Activated CD4-positive, alpha-beta T cell treated with anti-CD3 and anti-CD28 coated beads, Interleukin-2, amount 50 U/mL, for 4 hours (primary cell): ENCODE measurements at regions not wholly inside any gene's neighbourhood (a gene's known extent, or its start where the extent isn't known, plus 50 kb on each side); places are given as distances from the start of the nearest gene placed in this dataset.

ENCODE experiments used
- DNase-seq, 2 experiments: peaks; one replicate each; pipeline ENCODE4 v3.0.0-alpha.2; 2020

DNA sequence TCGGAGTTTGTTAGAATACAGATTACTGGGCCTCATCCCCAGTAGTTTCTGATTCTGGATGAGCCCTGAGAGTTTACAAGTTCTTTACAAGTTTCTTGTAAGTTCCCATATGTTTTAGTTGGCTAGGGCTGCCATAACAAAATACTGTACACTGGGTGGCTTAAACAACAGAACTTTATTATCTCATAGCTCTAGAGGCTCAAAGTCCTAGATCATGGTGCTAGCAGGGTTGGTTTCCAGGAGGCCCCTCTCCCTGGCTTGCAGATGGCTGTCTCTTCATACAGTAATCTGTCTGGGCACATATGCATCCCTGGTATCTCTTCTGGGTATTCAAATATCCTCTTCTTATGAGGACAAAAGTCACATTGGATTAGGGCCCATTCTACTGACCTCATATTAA lies 167.2 kb downstream of the KLF5 start:
- no peak for DNase-seq

DNA sequence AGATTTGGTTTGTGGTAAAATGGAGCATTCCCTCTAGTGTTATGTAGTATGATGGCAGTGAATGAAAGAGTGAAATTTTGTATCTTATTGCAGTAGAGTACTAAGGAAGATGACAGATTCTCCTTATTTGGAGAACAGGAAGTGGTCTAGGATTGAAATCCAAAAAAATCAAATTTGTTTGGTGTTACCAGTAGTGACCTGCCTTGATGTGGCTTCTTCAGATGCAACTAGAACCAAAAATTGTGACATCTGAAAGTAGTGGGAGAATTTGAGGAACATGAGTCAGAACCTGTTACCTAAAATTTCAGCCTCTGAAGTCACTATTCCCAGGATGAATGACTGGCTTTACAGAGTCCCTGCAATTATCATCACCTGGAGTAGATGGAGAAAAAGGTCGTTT lies 165.9 kb downstream of the KLF5 start:
- no peak for DNase-seq

DNA sequence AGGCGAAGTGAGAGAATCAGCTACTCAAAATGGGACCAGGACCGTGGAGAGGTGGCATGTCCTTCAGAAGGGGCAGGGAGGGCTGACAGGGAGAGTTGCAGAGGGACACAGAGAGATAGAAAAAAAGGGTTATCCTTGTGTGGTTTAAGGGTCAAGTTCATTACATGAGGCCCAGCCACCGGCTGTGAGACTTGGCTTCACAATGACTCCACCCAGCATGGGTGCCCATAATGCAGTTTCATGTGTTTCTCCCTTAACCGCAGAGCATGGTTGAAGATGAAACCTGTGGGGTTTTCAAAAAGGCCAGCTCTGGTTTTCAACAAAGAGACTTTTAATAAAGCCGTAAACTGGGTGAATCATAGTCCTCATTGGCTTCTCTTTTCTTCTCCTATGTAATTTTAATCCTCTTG lies 164.6 kb downstream of the KLF5 start:
- no peak for DNase-seq

DNA sequence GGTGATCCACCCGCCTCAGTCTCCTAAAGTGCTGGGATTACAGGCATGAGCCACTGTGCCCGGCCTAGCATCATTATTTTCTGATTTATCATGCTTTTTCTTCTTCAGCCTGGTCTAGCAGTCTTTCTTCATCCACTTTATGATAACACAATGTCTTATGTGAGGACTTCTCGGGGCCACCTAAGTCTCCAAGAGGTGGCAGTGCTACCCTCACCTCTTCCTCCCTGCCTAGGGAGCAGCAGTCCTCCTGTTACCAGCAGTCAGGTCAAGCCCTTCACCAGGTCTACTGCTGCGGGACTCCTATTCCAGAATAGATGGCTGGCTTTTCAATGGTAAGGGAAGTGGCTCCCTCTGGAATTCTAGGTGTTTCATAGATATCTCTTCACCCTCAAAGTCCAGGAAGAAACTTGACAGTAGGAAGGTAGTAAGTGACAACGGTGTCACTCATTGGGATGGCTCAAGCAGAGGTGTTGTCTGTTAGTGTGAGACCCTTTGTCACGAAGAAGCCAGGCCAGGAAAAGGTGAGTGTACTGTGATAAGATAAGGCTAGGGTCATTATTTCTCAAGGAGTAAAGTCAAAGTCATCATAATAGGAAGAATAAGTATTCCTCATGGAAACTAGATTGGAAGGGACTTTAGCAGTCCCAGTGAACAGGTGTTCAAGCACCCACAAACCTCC lies 164.0 kb downstream of the KLF5 start:
- DNase-seq, result no peak

DNA sequence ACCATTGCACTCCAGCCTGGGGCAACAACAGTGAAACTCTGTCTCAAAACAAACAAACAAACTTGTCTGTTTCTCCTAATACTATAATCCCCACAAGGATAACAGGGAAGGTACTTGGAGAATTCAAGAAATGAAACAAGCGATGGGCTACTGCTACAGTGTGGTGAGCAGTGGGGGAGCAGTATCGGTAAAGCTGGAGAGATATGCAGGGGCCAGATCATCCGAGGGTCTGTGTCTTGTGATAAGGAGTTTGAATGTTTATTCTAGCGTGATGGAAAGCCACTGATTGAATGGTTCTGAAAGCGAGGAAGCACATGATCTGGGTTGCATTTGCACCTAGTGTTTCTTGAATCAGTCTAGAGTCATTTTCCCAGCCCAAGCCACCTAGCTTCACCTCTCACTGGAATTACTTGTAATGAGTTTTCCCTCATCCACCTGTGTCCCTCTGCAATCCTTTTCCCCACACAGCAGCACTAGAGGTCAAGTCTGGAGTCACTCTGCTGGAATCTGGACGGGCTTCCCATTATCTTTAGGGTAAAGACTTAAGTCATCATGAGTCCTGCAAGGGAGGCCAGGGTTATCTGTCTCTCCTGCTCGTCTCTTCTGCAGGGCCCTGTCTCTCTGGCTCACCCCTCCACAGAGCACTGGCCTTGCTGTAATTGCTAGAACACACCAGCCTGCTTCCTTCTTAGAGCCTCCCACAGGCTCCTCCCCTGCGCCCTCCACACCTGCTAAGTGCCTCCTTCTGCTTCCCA lies 162.3 kb downstream of the KLF5 start:
- no peak for DNase-seq

DNA sequence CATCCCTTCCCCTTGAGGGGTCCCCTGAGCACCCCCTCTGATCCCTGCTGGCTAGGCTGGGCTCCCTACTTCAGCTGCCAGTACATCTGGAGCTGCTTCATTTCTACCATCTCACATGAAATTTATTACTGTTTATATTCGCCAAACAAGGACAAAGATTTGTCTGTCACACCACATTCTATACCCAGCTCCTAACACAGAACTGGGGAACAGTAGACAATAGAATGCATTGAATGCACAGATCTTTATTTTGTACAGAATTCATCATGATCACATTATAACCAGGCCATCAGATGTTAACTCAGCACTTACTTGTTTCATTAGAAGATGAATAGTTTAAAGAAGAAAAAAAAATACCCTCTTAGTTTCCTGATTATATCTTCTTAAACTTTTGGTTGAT lies 159.4 kb downstream of the KLF5 start:
- DNase-seq, result no peak

DNA sequence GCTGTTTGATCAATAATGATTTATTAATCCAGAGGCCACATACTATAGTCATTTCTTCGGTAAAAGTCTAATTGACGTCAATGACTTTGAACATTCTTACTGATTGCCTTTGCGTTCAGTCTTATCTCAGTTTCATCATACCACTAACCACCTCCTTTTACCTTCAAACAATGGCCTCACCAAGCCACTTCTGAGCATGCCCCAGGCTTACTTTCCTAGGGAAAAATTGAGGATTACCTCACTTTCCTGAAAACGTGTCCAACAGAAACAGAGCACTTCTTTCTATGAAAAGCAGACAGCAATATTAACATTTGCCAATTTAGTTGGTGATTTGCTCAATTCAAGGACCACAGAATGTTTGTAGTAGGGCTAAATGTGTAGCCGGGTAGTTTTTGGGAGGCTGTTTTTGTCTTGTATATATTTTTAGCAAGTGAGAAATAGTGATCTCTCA lies 157.6 kb downstream of the KLF5 start:
- DNase-seq, result no peak

DNA sequence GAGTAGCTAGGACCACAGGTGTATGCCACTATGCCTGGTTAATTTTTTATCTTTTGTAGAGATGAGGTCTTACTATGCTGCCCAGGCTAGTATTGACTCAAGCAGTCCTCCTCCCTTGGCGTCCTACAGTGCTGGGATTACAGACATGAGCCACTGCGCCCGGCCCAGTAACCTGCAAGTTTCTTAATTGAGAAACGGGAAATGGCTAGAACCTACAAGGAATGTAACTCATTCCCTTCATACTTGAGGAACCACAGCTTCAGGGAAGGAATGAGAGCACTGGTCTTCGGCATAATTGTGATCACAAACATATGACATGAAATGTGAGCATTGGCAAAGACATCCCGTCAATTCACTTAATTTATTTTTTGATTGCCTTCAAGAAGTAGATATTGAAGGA lies 157.0 kb downstream of the KLF5 start:
- DNase-seq, result no peak

DNA sequence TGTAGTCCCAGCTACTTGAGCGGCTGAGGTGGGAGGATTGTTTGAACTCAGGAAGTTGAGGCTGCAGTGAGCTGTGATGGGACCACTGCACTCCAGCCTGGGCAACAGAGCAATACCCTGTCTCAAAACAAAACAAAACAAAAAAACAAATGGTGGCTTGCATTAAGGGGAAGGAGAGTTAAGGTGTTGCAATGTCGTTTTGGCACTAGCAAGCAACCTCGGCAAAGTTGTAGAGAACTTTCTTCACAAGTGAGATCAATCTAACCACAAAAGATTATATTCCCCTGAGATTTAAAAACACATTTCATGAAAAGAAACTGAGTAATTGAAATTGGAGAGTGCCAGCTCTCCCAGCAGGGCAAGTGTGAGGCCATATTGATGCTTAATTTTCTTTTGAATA lies 153.7 kb downstream of the KLF5 start:
- DNase-seq, result no peak

DNA sequence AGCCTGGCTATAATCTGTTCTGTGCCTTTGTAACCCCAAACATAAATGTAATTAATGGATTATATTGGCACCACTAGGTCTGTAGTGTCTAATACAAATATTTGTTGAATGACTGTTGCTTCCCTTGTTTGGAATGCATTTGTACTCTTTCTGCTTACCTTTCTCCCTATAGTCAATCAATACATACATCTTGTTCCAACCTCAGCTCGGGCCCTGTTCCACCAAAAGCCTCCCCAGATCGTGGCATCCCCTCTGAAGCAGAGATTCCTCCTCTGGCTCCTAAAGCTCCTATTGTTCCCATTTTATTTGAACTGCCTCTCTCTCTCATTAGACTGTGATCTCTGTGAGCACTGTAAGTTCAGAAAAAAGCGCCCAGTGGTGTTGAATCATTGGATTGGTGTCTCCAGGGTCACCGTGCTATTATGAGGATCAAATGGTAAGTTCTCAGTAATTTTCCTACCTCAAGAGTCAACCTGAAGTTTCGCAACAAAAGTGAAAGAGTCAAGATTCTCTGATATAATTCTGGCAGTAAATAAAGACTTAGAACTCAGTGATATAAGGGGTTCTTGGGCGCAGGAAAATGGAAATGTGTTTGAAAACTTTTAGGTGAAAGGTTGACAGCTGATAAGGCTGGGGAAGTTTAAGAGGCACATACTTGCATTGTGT lies 151.5 kb downstream of the KLF5 start:
- DNase-seq, result no peak

DNA sequence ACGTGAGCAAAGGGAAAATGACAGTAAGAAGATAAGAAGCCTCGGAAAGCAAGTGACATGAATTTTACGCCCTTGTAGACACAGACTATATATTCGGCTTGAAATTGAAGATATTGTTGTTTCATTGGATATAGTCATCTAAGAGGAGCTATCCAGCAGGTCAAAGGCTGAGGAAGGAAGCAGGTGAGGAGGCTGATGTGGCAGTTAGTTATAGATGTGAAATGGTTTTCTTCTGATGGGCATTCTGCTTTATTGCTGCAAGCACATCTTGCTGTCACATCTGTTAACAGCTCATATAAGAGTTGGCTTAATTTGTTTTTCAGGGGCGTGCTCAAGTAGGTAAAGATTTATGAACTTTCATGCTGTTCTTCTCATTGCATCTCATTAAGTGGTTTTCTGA lies 146.1 kb downstream of the KLF5 start:
- DNase-seq, result no peak

DNA sequence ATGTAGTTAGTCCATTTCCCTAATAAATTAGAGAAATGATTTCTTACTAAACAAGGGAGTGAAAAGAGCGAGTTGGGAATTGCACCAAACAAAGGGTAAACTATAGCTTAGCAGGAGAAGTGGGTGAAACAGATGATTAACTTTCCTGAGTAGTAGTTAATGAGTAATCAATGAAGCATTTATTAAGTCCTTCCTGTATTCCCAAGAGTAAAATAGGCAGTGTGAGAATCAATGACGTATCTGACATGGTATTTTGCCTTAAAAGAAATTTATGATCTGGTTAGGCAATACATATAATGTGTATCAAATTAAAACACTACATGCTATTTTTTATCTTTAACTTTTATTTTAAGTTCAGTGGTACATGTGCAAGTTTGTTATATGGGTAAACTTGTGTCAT lies 142.8 kb downstream of the KLF5 start:
- DNase-seq, result no peak

DNA sequence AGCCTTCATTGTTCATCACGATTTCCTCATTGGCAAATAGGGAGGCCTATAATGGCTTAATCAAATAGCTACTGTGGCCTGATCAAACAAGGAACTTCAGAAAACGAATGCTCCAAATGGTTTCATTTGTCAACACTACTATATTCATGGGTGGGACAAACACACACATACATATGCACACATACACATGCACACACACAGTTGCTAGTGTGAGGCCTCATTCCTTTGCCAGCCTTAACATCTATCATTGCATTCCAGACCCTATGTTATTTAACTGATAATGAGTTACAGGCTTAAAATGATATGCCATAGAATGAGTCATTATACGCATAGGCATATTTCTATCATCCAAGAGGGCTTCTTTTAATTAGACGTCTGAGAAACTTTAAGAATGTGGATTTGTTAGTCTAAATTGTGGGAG lies 140.2 kb downstream of the KLF5 start:
- DNase-seq, result no peak

DNA sequence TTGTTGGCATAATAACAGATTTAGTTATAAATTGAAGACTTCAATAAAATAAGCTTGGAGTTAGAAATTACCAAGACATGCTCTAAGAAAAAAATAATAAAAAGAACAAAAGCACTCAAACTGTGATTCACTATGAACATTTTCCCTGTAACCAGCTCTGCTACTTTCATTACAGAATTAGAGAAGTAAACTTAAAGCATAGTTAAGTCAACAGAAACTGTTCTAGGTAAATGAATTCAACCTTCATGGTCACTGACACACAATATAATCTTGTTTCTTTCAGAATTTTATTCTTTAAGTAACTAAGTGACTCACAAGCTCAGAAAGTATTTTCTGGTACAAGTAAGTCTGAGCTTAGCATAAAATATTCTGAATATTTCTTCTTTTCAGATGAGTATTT lies 136.3 kb downstream of the KLF5 start:
- no peak for DNase-seq

DNA sequence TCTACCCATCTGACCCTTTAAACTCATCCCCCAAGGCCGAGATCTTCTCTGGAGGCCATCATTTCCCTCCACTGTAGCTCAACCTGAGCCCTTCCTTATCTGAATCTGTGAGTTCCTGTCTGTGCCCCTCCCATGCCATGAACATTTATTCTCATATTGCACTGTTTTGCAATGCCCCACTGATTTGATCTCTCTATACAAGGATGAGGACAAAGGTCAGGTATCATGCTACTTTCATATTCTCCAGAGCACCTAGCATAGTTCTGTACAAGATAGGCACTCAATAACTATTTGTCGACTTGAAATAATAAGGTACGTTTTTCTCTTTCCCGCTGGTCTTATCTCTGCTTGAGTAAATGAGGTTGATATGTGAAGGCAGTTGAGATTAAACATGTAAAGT lies 135.5 kb downstream of the KLF5 start:
- DNase-seq, result no peak

DNA sequence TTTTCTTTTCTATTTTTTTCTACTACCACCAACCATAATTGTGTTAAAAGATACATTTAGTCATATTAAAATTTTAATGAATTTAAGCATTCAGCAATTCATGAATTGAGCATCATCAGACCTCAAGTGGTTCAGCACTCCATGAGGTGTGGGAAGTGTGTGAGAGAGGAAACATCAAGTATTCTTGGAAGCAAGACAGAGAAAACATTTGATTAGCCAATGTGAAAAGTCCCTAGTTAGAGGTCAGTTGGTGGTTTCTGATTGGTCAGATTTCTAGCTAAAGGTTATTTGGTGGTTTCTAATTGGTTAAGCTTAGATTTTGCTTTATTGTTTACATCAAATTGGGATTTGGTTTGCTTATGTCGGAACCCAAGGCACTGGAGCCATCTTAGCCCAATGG lies 134.7 kb downstream of the KLF5 start:
- DNase-seq, result no peak

DNA sequence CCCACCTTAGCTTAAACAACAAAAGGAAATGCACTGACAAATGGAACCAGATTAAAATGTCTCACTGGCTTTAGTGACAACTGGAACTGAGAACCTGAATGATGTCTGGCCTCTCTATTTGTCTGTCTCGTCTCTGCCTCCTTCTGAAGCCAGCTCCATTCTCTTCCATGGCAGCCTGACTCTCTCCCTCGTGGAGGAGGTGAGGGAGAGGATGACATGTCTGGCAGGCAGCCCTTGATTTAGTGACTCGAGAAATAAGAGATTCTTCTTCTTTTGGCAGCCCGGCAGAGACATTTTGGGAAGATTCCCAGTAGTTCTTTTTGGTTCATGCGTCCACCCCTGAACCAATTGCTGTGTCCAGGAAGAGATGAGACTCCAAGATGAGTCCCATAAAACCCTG lies 131.7 kb downstream of the KLF5 start:
- DNase-seq, result no peak

DNA sequence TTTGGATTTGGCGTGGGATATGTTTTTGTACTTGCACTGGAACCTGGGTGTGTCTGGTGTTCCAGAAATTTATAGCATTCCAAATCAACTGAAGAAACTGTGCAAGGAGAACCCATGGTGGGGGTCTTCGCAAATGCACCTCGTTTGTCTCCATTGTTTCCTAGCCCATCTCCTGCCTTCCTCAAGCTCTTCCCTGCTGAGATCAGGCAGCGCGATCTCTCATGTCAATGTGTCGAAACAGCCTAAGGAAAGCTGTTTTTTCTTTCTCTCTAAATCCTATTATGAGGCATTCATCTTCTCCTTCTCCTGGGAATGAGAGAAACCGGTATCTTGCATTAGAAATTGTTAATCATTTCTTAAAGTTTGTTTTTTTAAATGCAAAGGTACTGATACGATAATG lies 131.0 kb downstream of the KLF5 start:
- DNase-seq, result no peak

DNA sequence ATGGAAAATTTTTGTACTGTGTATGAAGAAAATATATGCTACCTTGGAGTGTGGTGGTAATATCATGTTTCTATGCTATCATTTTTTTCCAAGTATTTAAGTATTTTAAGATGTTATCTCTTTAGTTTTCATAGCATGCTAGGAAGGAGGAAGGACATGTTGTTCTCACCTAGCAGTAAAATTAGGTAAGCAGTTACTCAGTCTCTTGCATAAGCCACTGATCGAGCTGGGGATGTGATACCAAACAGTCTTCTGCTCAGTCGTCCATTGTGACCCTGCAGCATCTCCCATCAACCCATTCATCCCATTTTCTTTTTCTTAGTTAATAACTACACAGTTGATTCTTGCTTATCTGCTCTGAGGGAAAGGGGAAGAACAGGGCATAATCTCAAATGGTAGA lies 130.6 kb downstream of the KLF5 start:
- DNase-seq, result no peak

DNA sequence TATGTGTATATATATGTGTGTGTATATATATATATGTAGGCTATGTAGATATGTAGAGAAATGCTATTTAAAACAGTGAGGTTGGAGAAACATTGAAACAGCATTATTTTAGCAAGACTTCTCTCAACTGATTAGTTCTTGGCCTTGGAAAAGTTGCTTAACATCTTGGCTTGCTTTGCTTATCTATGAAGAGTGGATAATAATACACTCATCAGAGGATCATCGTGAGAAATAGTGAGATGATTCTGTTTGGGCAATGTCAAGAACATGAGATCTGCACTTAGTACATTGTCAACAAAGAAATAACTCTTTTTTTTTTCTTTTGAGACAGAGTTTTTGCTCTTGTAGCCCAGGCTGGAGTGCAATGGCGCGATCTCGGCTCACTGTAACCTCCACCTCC lies 128.3 kb downstream of the KLF5 start:
- DNase-seq, result no peak

DNA sequence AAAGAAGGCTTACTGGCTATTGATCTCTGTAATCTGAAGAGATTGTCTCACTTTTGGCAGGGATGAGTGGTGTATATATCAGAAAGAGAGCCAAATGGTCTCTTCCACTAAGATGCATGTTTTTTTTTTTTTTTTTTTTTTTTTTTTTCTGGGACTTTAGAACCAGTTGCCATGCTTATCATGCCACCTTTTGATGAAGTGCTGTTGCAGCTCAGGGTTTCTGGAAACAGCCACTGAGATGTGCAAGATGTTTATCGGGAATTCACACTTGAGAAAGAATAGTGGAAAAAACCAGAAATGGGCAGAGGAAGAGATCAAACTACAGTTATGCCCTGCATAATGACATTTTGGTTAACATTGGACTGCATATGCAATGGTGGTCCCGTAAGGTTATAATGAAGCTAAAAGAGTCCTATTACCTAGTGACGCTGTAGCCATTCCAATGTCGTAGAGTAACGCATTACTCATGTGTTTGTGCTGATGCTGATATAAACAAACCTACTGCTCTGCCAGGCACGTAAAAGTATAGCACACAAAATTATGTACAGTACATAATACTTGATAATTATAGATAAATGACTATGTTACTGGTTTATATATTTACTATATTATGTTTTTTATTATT lies 121.0 kb downstream of the KLF5 start:
- no peak for DNase-seq

DNA sequence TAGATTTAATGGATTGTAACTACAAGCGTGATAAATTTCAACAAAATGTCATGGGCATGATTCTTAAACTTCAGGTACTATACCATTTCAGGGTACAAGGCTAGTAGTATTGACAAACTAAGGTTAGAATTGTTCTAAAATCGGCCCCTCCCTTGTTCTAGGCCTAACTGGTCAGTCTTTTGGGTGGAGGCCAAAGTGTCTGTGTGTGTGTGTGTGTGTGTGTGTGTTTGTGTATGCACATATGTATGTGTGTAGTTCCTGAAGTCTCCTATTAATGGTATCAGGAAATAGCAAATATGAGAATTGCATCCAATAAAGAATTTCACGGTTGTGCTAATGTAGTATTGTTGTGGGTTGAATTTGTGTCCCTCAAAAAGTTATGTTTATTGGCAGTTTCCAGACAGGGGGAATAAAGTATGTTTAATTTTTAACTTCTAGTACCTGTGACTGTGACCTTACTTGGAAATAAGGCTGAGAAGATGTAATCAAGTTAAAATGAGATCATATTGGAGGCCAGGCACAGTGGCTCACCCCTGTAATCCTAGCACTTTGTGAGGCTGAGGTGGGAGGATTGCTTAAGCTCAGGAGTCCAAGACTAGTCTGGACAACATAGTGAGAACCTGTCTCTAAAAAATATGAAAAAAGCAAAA lies 119.2 kb downstream of the KLF5 start:
- no peak for DNase-seq

DNA sequence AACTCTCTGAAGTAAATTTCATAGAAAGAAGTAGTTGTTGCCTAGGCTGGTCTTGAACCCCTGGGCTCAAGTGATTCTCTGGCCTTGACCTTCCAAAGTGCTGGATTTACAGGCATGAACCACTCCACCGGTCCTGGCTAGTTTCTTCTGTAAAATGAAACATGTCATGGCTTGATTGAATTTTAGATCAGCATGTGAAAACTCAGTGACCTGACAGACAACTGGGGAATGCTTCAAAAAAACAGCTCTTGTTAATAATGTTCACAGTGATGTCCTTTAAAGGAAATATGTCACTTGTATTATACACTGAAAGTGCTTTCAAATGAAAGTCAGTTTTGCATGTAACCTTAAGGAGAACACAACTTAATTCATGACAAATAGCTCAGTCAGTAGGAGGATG lies 118.2 kb downstream of the KLF5 start:
- no peak for DNase-seq
